GM23338 (cell line): ENCODE measurements at regions not wholly inside any gene's neighbourhood (a gene's known extent, or its start where the extent isn't known, plus 50 kb on each side); places are given as distances from the start of the nearest gene placed in this dataset.

Source experiments
- ATAC-seq: fragments of 200-7000 bp; cut with Tn5 transposase; 3 replicates; pipeline ENCODE4 v1.9.1; 2020
- DNase-seq: peaks from one replicate; pipeline ENCODE4 v3.0.0-alpha.2; 2015; ENCODE audit warnings: low spot score
- H2AFZ ChIP-seq: fragments of 200-600 bp; sonication (generic); 2 replicates; pipeline ENCODE4 v1.8.0; 2016; ENCODE audit warnings: antibody characterized with exemption, mild to moderate bottlenecking, moderate library complexity
- H3F3A ChIP-seq: fragments of 200-600 bp; sonication (generic); replicated peaks from 2 replicates; pipeline ENCODE4 v1.8.0; 2017; ENCODE audit warnings: antibody characterized with exemption, mixed run types, low read depth
- H3K27ac ChIP-seq: fragments of 200-600 bp; sonication (generic); 2 replicates; pipeline ENCODE4 v1.6.1; 2016; ENCODE audit warnings: low read depth
- H3K27me3 ChIP-seq: fragments of 200-600 bp; sonication (generic); 2 replicates; pipeline ENCODE4 v1.8.0; 2016; ENCODE audit warnings: mild to moderate bottlenecking, mixed run types, moderate library complexity; ENCODE audit not compliant: insufficient read depth
- H3K36me3 ChIP-seq: fragments of 200-600 bp; sonication (generic); 2 replicates; pipeline ENCODE4 v1.8.0; 2016; ENCODE audit warnings: mild to moderate bottlenecking; ENCODE audit not compliant: insufficient read depth
- H3K4me1 ChIP-seq: fragments of 200-600 bp; sonication (generic); 2 replicates; pipeline ENCODE4 v1.8.0; 2016; ENCODE audit warnings: mild to moderate bottlenecking, moderate library complexity; ENCODE audit not compliant: insufficient read depth
- H3K4me2 ChIP-seq: fragments of 200-600 bp; sonication (generic); 2 replicates; pipeline ENCODE4 v1.7.1; 2017; ENCODE audit warnings: mixed run types
- H3K4me3 ChIP-seq: fragments of 200-600 bp; sonication (generic); 2 replicates; pipeline ENCODE4 v1.6.1; 2016; ENCODE audit warnings: mixed run types
- H3K79me2 ChIP-seq: fragments of 200-600 bp; sonication (generic); replicated peaks from 2 replicates; pipeline ENCODE4 v1.8.0; 2017; ENCODE audit warnings: mild to moderate bottlenecking; ENCODE audit not compliant: insufficient read depth
- H3K9me2 ChIP-seq: fragments of 200-600 bp; sonication (generic); 2 replicates; pipeline ENCODE4 v1.8.0; 2017; ENCODE audit not compliant: insufficient read depth
- H4K20me1 ChIP-seq: fragments of 200-600 bp; sonication (generic); replicated peaks from 2 replicates; pipeline ENCODE4 v1.8.0; 2017; ENCODE audit warnings: mild to moderate bottlenecking; ENCODE audit not compliant: insufficient read depth
- H3K27ac Mint-ChIP-seq: 2 replicates; pipeline ENCODE4 v1.8.0; 2020; ENCODE audit warnings: inconsistent platforms, mild to moderate bottlenecking, moderate library complexity, mixed read lengths
- H3K27me3 Mint-ChIP-seq: 3 replicates; pipeline ENCODE4 v1.8.0; 2022; ENCODE audit warnings: low read depth, mild to moderate bottlenecking, moderate library complexity, mixed read lengths, inconsistent platforms; ENCODE audit not compliant: insufficient read depth, poor library complexity
- H3K36me3 Mint-ChIP-seq: 3 replicates; pipeline ENCODE4 v1.8.0; 2021; ENCODE audit warnings: low read depth, mild to moderate bottlenecking, inconsistent platforms, moderate library complexity, mixed read lengths
- H3K4me1 Mint-ChIP-seq: 3 replicates; pipeline ENCODE4 v1.8.0; 2020; ENCODE audit warnings: mild to moderate bottlenecking, inconsistent platforms, mixed read lengths
- H3K4me3 Mint-ChIP-seq: 3 replicates; pipeline ENCODE4 v1.8.0; 2021; ENCODE audit warnings: moderate library complexity, mild to moderate bottlenecking, inconsistent platforms, mixed read lengths
- H3K9me3 Mint-ChIP-seq: 3 replicates; pipeline ENCODE4 v1.8.0; 2020; ENCODE audit warnings: moderate library complexity, mild to moderate bottlenecking, inconsistent platforms, mixed read lengths
- CREB1 ChIP-seq: fragments of 250-450 bp; sonication (Bioruptor Pico); IDR thresholded peaks from 2 replicates; pipeline ENCODE4 v1.5.0; 2020; ENCODE audit warnings: low read depth, mild to moderate bottlenecking, moderate library complexity
- CTCF ChIP-seq, 2 experiments: fragments of 200-600 bp in 1 of 2; sonication (generic) in 1 of 2; conservative IDR thresholded peaks; 2 replicates each; pipeline versions ENCODE4 v1.5.1 to v1.6.1; 2016 to 2017; ENCODE audit warnings: antibody characterized with exemption in 2 of 2, low read depth in 2 of 2, mild to moderate bottlenecking in 2 of 2, moderate library complexity in 1 of 2
- ETS1 ChIP-seq: IDR thresholded peaks from 2 replicates; pipeline ENCODE4 v1.6.1; 2016; ENCODE audit warnings: antibody characterized with exemption
- EZH2 ChIP-seq: fragments of 200-600 bp; sonication (generic); IDR thresholded peaks from one replicate; pipeline ENCODE4 v1.8.0; 2017; ENCODE audit warnings: antibody characterized with exemption, mild to moderate bottlenecking, low read depth; ENCODE audit not compliant: unreplicated experiment
- EZH2phosphoT487 ChIP-seq: fragments of 200-600 bp; sonication (generic); IDR thresholded peaks from one replicate; pipeline ENCODE4 v1.8.1; 2018; ENCODE audit warnings: antibody characterized with exemption; ENCODE audit not compliant: unreplicated experiment
- JUNB ChIP-seq: IDR thresholded peaks from one replicate; pipeline ENCODE4 v1.6.1; 2016; ENCODE audit warnings: antibody characterized with exemption; ENCODE audit not compliant: unreplicated experiment
- NANOG ChIP-seq: IDR thresholded peaks from 2 replicates; pipeline ENCODE4 v1.6.1; 2016; ENCODE audit warnings: antibody characterized with exemption, borderline replicate concordance
- POLR2AphosphoS5 ChIP-seq: IDR thresholded peaks from 2 replicates; pipeline ENCODE4 v1.6.1; 2016; ENCODE audit warnings: antibody characterized with exemption, low read depth
- REST ChIP-seq: IDR thresholded peaks from one replicate; pipeline ENCODE4 v1.6.1; 2018; ENCODE audit warnings: antibody characterized with exemption; ENCODE audit not compliant: unreplicated experiment
- STAT1 ChIP-seq: IDR thresholded peaks from one replicate; pipeline ENCODE4 v1.6.1; 2016; ENCODE audit warnings: antibody characterized with exemption; ENCODE audit not compliant: unreplicated experiment
- ZNF114 ChIP-seq: fragments of 250-450 bp; sonication (Bioruptor Pico); IDR thresholded peaks from 2 replicates; pipeline ENCODE4 v1.5.0; 2020; ENCODE audit warnings: mild to moderate bottlenecking, moderate library complexity
- ZNF331 ChIP-seq: fragments of 250-450 bp; sonication (Bioruptor Pico); IDR thresholded peaks from 2 replicates; pipeline ENCODE4 v1.5.0; 2020; ENCODE audit warnings: low read depth, mild to moderate bottlenecking, moderate library complexity
- ZNF462 ChIP-seq: fragments of 250-450 bp; sonication (Bioruptor Pico); IDR thresholded peaks from 2 replicates; pipeline ENCODE4 v1.5.0; 2020; ENCODE audit warnings: mild to moderate bottlenecking, moderate library complexity

GRCh38 chr2:206853915-206854314 lies 85.4 kb upstream of the CPO start:
- Histone ChIP-seq H3K27ac (no peak overlapping the region), H2AFZ (no peak overlapping the region), H3K27me3 (no peaks in the 10 kb centered on the region), H3K4me1 (peaks cover 10% of the 10 kb centered on the region; the same call in 1 of the 2 replicates), H3F3A (no peaks in the 10 kb centered on the region), H3K9me2 (peaks cover 5% of the 10 kb centered on the region), H4K20me1 (no peaks in the 10 kb centered on the region), H3K36me3 (no peaks in the 10 kb centered on the region), H3K4me3 (no peak overlapping the region), H3K79me2 (no peaks in the 10 kb centered on the region), H3K4me2 (no peak overlapping the region)
- Mint-ChIP-seq H3K4me1 (peaks cover 7% of the 10 kb centered on the region), H3K36me3 (no peaks in the 10 kb centered on the region), H3K4me3 (no peak overlapping the region), H3K9me3 (no peaks in the 10 kb centered on the region), H3K27ac (no peak overlapping the region), H3K27me3 (peaks cover 1% of the 10 kb centered on the region)
- no peak for ATAC-seq
- no peak for DNase-seq
- TF ChIP-seq STAT1 = no peak
- no peak for TF ChIP-seq ZNF331 (CRISPR knock-in tag)
- no peak for TF ChIP-seq REST
- TF ChIP-seq POLR2AphosphoS5 = no peak
- TF ChIP-seq CREB1 (CRISPR knock-in tag) = no peak
- TF ChIP-seq ZNF462 (CRISPR knock-in tag) = no peak
- no peak for TF ChIP-seq EZH2phosphoT487
- TF ChIP-seq ZNF114 (CRISPR knock-in tag) = no peak
- no peak for TF ChIP-seq JUNB
- no peak for TF ChIP-seq CTCF (conservative IDR thresholded peaks at IDR 0.05; ENCODE audit: low read depth in 2 of 2)
- TF ChIP-seq EZH2 = no peak
- no peak for TF ChIP-seq NANOG
- no peak for TF ChIP-seq ETS1
